ENCODE measurements at regions not wholly inside any gene's neighbourhood (a gene's known extent, or its start where the extent isn't known, plus 50 kb on each side); places are given as distances from the start of the nearest gene placed in this dataset.

GRCh38 chr16:86133377-86133776 is 234.4 kb downstream of the IRF8 start:
- no peaks in the 10 kb centered on the region for H3K36me3 Mint-ChIP-seq (ENCODE audit: insufficient read depth, unreplicated experiment)
- no peak overlapping the region for H3K27ac Mint-ChIP-seq (ENCODE audit: unreplicated experiment)
- intact Hi-C loops (cut with micrococcal nuclease; ENCODE audit: unreplicated experiment), result no loop called here
- Histone ChIP-seq H3K27me3 (replicated peaks; ENCODE audit: control insufficient read depth, insufficient read depth, low read length) (no peaks in the 10 kb centered on the region), H3K4me3 (ENCODE audit: low read depth, low read length) (no peak overlapping the region), H3K36me3 (ENCODE audit: control insufficient read depth, insufficient read depth, low read length) (no peaks in the 10 kb centered on the region), H3K4me1 (no peaks in the 10 kb centered on the region), H3K9me3 (no peaks in the 10 kb centered on the region)
- no peaks in the 10 kb centered on the region for H3K4me1 Mint-ChIP-seq (ENCODE audit: low read depth, unreplicated experiment)
- no peak for DNase-seq
- no peak overlapping the region for H3K4me3 Mint-ChIP-seq (ENCODE audit: unreplicated experiment)
- no peaks in the 10 kb centered on the region for H3K9me3 Mint-ChIP-seq (ENCODE audit: unreplicated experiment)
- ChIA-PET CTCF (no interaction called here), POLR2A (no interaction called here)
- peaks cover 12% of the 10 kb centered on the region for H3K27me3 Mint-ChIP-seq (ENCODE audit: insufficient read depth, unreplicated experiment)
- TF ChIP-seq, protein P1, sequence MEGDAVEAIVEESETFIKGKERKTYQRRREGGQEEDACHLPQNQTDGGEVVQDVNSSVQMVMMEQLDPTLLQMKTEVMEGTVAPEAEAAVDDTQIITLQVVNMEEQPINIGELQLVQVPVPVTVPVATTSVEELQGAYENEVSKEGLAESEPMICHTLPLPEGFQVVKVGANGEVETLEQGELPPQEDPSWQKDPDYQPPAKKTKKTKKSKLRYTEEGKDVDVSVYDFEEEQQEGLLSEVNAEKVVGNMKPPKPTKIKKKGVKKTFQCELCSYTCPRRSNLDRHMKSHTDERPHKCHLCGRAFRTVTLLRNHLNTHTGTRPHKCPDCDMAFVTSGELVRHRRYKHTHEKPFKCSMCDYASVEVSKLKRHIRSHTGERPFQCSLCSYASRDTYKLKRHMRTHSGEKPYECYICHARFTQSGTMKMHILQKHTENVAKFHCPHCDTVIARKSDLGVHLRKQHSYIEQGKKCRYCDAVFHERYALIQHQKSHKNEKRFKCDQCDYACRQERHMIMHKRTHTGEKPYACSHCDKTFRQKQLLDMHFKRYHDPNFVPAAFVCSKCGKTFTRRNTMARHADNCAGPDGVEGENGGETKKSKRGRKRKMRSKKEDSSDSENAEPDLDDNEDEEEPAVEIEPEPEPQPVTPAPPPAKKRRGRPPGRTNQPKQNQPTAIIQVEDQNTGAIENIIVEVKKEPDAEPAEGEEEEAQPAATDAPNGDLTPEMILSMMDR (IDR thresholded peaks at IDR 0.05; ENCODE audit: insufficient read depth in 1 of 2, low read depth in 1 of 2, low read length in 1 of 2, severe bottlenecking in 1 of 2, unreplicated experiment in 1 of 2), result no peak
- no TSS peak for BruUV-seq (replicated peaks)

GRCh38 chr16:86133847-86134375 is 234.9 kb downstream of the IRF8 start:
- Mint-ChIP-seq H3K27me3 (ENCODE audit: insufficient read depth, unreplicated experiment) (peaks cover 12% of the 10 kb centered on the region), H3K9me3 (ENCODE audit: unreplicated experiment) (no peaks in the 10 kb centered on the region), H3K27ac (ENCODE audit: unreplicated experiment) (no peak overlapping the region), H3K36me3 (ENCODE audit: insufficient read depth, unreplicated experiment) (no peaks in the 10 kb centered on the region), H3K4me1 (ENCODE audit: low read depth, unreplicated experiment) (no peaks in the 10 kb centered on the region), H3K4me3 (ENCODE audit: unreplicated experiment) (no peak overlapping the region)
- no peak overlapping the region for H3K4me3 ChIP-seq (ENCODE audit: low read depth, low read length)
- H3K36me3 ChIP-seq (ENCODE audit: control insufficient read depth, insufficient read depth, low read length), result no peaks in the 10 kb centered on the region
- no peak for DNase-seq
- no peaks in the 10 kb centered on the region for H3K4me1 ChIP-seq
- CTCF ChIA-PET, result no interaction called here
- intact Hi-C loops (cut with micrococcal nuclease; ENCODE audit: unreplicated experiment), result no loop called here
- BruUV-seq (replicated peaks), result no TSS peak
- POLR2A ChIA-PET, result no interaction called here
- H3K9me3 ChIP-seq, result no peaks in the 10 kb centered on the region
- TF ChIP-seq, protein P1 (IDR thresholded peaks at IDR 0.05; ENCODE audit: insufficient read depth in 1 of 2, low read depth in 1 of 2, low read length in 1 of 2, severe bottlenecking in 1 of 2, unreplicated experiment in 1 of 2), result no peak
- H3K27me3 ChIP-seq (replicated peaks; ENCODE audit: control insufficient read depth, insufficient read depth, low read length), result no peaks in the 10 kb centered on the region

GRCh38 chr16:86134802-86135461 is 236.0 kb downstream of the IRF8 start:
- peaks cover 15% of the 10 kb centered on the region for H3K27me3 Mint-ChIP-seq (ENCODE audit: insufficient read depth, unreplicated experiment)
- no peaks in the 10 kb centered on the region for H3K4me1 Mint-ChIP-seq (ENCODE audit: low read depth, unreplicated experiment)
- TF ChIP-seq, protein P1 (IDR thresholded peaks at IDR 0.05; ENCODE audit: insufficient read depth in 1 of 2, low read depth in 1 of 2, low read length in 1 of 2, severe bottlenecking in 1 of 2, unreplicated experiment in 1 of 2), result no peak
- no peaks in the 10 kb centered on the region for H3K36me3 Mint-ChIP-seq (ENCODE audit: insufficient read depth, unreplicated experiment)
- H3K9me3 Mint-ChIP-seq (ENCODE audit: unreplicated experiment), result no peaks in the 10 kb centered on the region
- ChIA-PET POLR2A (interaction anchor here (0.6 kb wide), 1 partner anchor 9 kb away, joined by 3 read pairs; no protein-coding TSS in a partner anchor), CTCF (no interaction called here)
- H3K4me3 Mint-ChIP-seq (ENCODE audit: unreplicated experiment), result no peak overlapping the region
- Histone ChIP-seq H3K36me3 (ENCODE audit: control insufficient read depth, insufficient read depth, low read length) (no peaks in the 10 kb centered on the region), H3K9me3 (no peaks in the 10 kb centered on the region), H3K4me3 (ENCODE audit: low read depth, low read length) (no peak overlapping the region), H3K4me1 (no peaks in the 10 kb centered on the region), H3K27me3 (replicated peaks; ENCODE audit: control insufficient read depth, insufficient read depth, low read length) (no peaks in the 10 kb centered on the region)
- H3K27ac Mint-ChIP-seq (ENCODE audit: unreplicated experiment), result no peak overlapping the region
- no TSS peak for BruUV-seq (replicated peaks)
- intact Hi-C loops (cut with micrococcal nuclease; ENCODE audit: unreplicated experiment), result no loop called here
- no peak for DNase-seq
